Lower leg skin (tissue), 4 donors: ENCODE measurements at regions not wholly inside any gene's neighbourhood (a gene's known extent, or its start where the extent isn't known, plus 50 kb on each side); places are given as distances from the start of the nearest gene placed in this dataset.

Source experiments
- DNase-seq, 2 donors: peaks; one replicate each; pipeline ENCODE4 v3.0.0-alpha.2; 2019; ENCODE audit warnings: low spot score in 2 of 2
- H3K4me3 ChIP-seq: fragments of 200-600 bp; sonication (generic); 2 replicates; pipeline ENCODE4 v1.5.1; 2017; ENCODE audit warnings: mild to moderate bottlenecking, low read depth; ENCODE audit not compliant: poor library complexity, severe bottlenecking
- POLR2A ChIP-seq, 2 donors: fragments of 450-650 bp; IDR thresholded peaks; one replicate each; pipeline ENCODE4 v1.6.1; 2016 to 2017; ENCODE audit warnings: antibody characterized with exemption in 2 of 2, mild to moderate bottlenecking in 1 of 2, moderate library complexity in 1 of 2
- WGBS, 2 donors: methylation state at CpG; one replicate each; pipeline ENCODE4 v1.1.5; 2018; 5-methylcytosine and 5-hydroxymethylcytosine counted together
- intact Hi-C: fragments of 100-400 bp; cut with DNase I; formaldehyde crosslinking; loops from one replicate; pipeline ENCODE4 v1.15.0; 2023; ENCODE audit warnings: low total_unique reads
- TF ChIP-seq, protein P1 (sequence below), 3 donors: fragments of 450-650 bp; IDR thresholded peaks; one replicate each; pipeline ENCODE4 v1.5.1; 2016; ENCODE audit warnings: antibody characterized with exemption in 3 of 3, mild to moderate bottlenecking in 3 of 3, moderate library complexity in 2 of 3

DNA sequence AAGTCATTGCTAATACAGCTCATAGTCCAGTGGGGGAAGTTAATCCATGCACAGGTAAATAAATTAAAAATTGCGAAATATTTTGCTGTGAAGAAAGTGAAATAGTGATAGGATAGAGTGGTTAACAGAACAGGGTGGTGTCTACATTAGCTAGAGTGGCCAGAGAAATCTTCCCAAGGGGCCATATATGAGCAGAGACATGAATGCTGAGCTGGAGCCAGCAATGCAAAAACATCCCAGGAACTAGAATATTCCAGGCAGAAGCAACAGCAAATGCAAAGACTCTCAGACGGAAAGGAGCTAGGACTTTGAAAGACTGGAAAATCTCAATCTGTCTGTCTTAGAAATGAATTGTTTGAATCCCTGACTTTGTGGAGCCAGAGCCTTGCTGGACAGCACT, 1221.6 kb downstream of the MAT2B start:
- intact Hi-C loops, result no loop called here
- WGBS, 2 donors, result 86% methylated on average over 2 of the region's 2 CpGs
- DNase-seq, result no peak
- no peak overlapping the region for H3K4me3 ChIP-seq
- TF ChIP-seq POLR2A (IDR thresholded peaks at IDR 0.05), result no peak
- TF ChIP-seq, protein P1, sequence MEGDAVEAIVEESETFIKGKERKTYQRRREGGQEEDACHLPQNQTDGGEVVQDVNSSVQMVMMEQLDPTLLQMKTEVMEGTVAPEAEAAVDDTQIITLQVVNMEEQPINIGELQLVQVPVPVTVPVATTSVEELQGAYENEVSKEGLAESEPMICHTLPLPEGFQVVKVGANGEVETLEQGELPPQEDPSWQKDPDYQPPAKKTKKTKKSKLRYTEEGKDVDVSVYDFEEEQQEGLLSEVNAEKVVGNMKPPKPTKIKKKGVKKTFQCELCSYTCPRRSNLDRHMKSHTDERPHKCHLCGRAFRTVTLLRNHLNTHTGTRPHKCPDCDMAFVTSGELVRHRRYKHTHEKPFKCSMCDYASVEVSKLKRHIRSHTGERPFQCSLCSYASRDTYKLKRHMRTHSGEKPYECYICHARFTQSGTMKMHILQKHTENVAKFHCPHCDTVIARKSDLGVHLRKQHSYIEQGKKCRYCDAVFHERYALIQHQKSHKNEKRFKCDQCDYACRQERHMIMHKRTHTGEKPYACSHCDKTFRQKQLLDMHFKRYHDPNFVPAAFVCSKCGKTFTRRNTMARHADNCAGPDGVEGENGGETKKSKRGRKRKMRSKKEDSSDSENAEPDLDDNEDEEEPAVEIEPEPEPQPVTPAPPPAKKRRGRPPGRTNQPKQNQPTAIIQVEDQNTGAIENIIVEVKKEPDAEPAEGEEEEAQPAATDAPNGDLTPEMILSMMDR (IDR thresholded peaks at IDR 0.05), result no peak

GRCh38 chr5:164728733-164729132, 1223.3 kb downstream of the MAT2B start:
- TF ChIP-seq, protein P1 (IDR thresholded peaks at IDR 0.05), result no peak
- TF ChIP-seq POLR2A (IDR thresholded peaks at IDR 0.05), result no peak
- WGBS, 2 donors, result 88 to 93% methylated on average over 3 of the region's 3 CpGs
- no peak for DNase-seq
- intact Hi-C loops, result no loop called here
- no peak overlapping the region for H3K4me3 ChIP-seq

DNA sequence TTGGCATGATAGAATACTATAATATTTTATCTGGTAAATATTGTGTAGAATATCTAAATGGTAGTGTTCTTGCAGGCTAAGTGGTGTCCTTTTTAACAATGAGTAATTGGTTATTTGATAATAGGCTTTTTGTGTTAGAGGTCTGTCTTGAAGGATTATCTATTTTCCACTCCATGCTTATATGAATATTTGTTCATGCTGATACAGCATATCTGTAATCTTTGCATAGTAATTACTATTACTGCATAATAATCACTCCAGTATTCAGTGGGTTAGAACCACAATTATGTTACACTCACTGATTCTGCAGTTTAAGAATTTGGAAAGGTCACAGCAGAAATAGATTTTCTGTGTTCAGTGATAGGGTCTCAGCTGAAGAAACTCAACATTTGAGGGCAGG, 1229.9 kb downstream of the MAT2B start:
- H3K4me3 ChIP-seq, result no peak overlapping the region
- TF ChIP-seq POLR2A (IDR thresholded peaks at IDR 0.05), result no peak
- TF ChIP-seq, protein P1 (IDR thresholded peaks at IDR 0.05), result no peak
- no peak for DNase-seq
- intact Hi-C loops, result no loop called here

GRCh38 chr5:164741376-164741775, 1236.0 kb downstream of the MAT2B start:
- WGBS, 2 donors, result 69 to 77% methylated on average over 3 of the region's 3 CpGs
- no peak for DNase-seq
- TF ChIP-seq, protein P1 (IDR thresholded peaks at IDR 0.05), result no peak
- TF ChIP-seq POLR2A (IDR thresholded peaks at IDR 0.05), result no peak
- H3K4me3 ChIP-seq, result no peak overlapping the region
- intact Hi-C loops, result no loop called here

DNA sequence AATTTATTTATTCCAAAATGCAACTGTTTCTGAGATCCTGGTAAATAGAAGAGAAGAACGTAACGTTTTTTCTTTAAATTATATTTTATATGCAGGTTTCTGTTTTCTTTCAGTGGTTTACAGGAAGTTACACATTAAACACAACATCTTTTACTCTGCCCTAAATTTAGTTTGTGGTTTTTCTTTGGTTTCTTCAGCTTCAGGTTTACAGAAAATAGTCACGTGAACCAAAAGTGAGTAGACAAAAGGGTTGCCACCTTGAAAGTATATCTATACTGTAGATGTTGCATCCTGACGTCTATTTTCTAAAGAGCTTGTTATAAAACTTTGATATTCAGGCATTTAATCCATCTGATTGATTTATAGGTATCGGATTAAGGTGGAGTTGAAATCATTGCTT, 1236.6 kb downstream of the MAT2B start:
- H3K4me3 ChIP-seq, result no peak overlapping the region
- DNase-seq, result no peak
- intact Hi-C loops, result no loop called here
- 56 to 75% methylated on average over 5 of the region's 5 CpGs for WGBS, 2 donors
- TF ChIP-seq POLR2A (IDR thresholded peaks at IDR 0.05), result no peak
- TF ChIP-seq, protein P1 (IDR thresholded peaks at IDR 0.05), result no peak

- DNase-seq, result no peak
- no peak overlapping the region for H3K4me3 ChIP-seq
- TF ChIP-seq POLR2A (IDR thresholded peaks at IDR 0.05), result no peak
- TF ChIP-seq, protein P1 (IDR thresholded peaks at IDR 0.05), result no peak
- intact Hi-C loops, result no loop called here
These were observed 1241.3 kb downstream of the MAT2B start for GRCh38 chr5:164746723-164747122.
